AML-193 (cell line): ENCODE measurements at regions not wholly inside any gene's neighbourhood (a gene's known extent, or its start where the extent isn't known, plus 50 kb on each side); places are given as distances from the start of the nearest gene placed in this dataset.

Source experiments
- DNase-seq, 2 experiments: peaks; one replicate each; lab custom pipeline; 2025; lab: John Stamatoyannopoulos, UW

- DNase-seq, result no peak
Measured at GRCh38 chr4:125062115-125063050, 252.4 kb upstream of the FAT4 start.

GRCh38 chr4:125060376-125060775, 254.4 kb upstream of the FAT4 start:
- DNase-seq, result no peak

- no peak for DNase-seq
Measured at GRCh38 chr4:125049711-125050110, 265.0 kb upstream of the FAT4 start.

GRCh38 chr4:125045311-125045710, 269.4 kb upstream of the FAT4 start:
- no peak for DNase-seq

GRCh38 chr4:125044886-125045285, 269.9 kb upstream of the FAT4 start:
- no peak for DNase-seq

GRCh38 chr4:125043486-125043885, 271.3 kb upstream of the FAT4 start:
- DNase-seq, result no peak

GRCh38 chr4:125042041-125042440, 272.7 kb upstream of the FAT4 start:
- no peak for DNase-seq

- DNase-seq, result no peak
Measured at GRCh38 chr4:125041372-125041930, 273.3 kb upstream of the FAT4 start.

GRCh38 chr4:125039550-125039949, 275.2 kb upstream of the FAT4 start:
- DNase-seq, result no peak

- no peak for DNase-seq
Measured at GRCh38 chr4:125022855-125023501, 291.8 kb upstream of the FAT4 start.

- DNase-seq, result no peak
Measured at GRCh38 chr4:125021189-125021588, 293.6 kb upstream of the FAT4 start.

- no peak for DNase-seq
Measured at GRCh38 chr4:125020089-125021034, 294.4 kb upstream of the FAT4 start.

GRCh38 chr4:125016892-125017299, 297.9 kb upstream of the FAT4 start:
- DNase-seq, result no peak

GRCh38 chr4:125013891-125014290, 300.9 kb upstream of the FAT4 start:
- no peak for DNase-seq

- no peak for DNase-seq
Measured at GRCh38 chr4:125011646-125012045, 299.1 kb upstream of the ANKRD50 start.

- DNase-seq, result no peak
Measured at GRCh38 chr4:125010796-125011503, 298.4 kb upstream of the ANKRD50 start.

- DNase-seq, result no peak
Measured at GRCh38 chr4:125008676-125009075, 296.1 kb upstream of the ANKRD50 start.

- no peak for DNase-seq
Measured at GRCh38 chr4:125004676-125005075, 292.1 kb upstream of the ANKRD50 start.

GRCh38 chr4:125003840-125004239, 291.3 kb upstream of the ANKRD50 start:
- no peak for DNase-seq

GRCh38 chr4:124997991-124998390, 285.5 kb upstream of the ANKRD50 start:
- no peak for DNase-seq

- DNase-seq, result no peak
Measured at GRCh38 chr4:124997124-124997523, 284.6 kb upstream of the ANKRD50 start.
